ENCODE measurements at regions not wholly inside any gene's neighbourhood (a gene's known extent, or its start where the extent isn't known, plus 50 kb on each side); places are given as distances from the start of the nearest gene placed in this dataset.

DNA sequence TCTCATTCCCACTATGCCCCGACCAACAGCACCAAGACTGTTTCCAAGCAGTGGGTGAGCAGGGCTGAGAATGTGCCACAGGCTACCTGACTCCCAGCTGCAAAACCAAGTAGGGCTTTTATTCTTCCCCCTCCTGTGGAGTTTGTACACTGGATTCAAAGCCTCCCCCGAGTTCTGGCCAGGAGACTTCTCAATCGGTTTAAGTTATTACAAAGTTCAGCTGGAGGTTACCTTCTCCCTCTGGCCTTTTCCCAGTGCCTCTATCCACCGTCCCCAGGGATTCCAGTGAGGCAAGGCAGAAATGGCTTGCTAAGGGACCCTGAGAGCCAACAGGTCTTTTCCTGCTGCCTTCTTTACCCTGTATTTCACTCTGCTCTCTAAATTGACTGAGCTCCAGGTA lies 217.0 kb downstream of the ADGRG6 start:
- TF ChIP-seq KDM5A (IDR thresholded peaks at IDR 0.05) (no peak), POLR2A (IDR thresholded peaks at IDR 0.05; ENCODE audit: low read length) (no peak), CBX8 (IDR thresholded peaks at IDR 0.05) (no peak), ZC3H11A (IDR thresholded peaks at IDR 0.05) (no peak), BHLHE40 (IDR thresholded peaks at IDR 0.05; ENCODE audit: low read depth, low read length) (no peak), CHD4 (IDR thresholded peaks at IDR 0.05; ENCODE audit: borderline replicate concordance) (no peak), JUNB (IDR thresholded peaks at IDR 0.05) (no peak), ESRRA (IDR thresholded peaks at IDR 0.05; ENCODE audit: borderline replicate concordance, low read length) (no peak), MAFK (IDR thresholded peaks at IDR 0.05; ENCODE audit: partially characterized antibody) (no peak)
- TF ChIP-seq, protein P1, sequence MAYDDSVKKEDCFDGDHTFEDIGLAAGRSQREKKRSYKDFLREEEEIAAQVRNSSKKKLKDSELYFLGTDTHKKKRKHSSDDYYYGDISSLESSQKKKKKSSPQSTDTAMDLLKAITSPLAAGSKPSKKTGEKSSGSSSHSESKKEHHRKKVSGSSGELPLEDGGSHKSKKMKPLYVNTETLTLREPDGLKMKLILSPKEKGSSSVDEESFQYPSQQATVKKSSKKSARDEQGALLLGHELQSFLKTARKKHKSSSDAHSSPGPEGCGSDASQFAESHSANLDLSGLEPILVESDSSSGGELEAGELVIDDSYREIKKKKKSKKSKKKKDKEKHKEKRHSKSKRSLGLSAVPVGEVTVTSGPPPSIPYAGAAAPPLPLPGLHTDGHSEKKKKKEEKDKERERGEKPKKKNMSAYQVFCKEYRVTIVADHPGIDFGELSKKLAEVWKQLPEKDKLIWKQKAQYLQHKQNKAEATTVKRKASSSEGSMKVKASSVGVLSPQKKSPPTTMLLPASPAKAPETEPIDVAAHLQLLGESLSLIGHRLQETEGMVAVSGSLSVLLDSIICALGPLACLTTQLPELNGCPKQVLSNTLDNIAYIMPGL (CRISPR knock-in tag; IDR thresholded peaks at IDR 0.05; ENCODE audit: borderline replicate concordance) = no peak
- TF ChIP-seq, protein P2, sequence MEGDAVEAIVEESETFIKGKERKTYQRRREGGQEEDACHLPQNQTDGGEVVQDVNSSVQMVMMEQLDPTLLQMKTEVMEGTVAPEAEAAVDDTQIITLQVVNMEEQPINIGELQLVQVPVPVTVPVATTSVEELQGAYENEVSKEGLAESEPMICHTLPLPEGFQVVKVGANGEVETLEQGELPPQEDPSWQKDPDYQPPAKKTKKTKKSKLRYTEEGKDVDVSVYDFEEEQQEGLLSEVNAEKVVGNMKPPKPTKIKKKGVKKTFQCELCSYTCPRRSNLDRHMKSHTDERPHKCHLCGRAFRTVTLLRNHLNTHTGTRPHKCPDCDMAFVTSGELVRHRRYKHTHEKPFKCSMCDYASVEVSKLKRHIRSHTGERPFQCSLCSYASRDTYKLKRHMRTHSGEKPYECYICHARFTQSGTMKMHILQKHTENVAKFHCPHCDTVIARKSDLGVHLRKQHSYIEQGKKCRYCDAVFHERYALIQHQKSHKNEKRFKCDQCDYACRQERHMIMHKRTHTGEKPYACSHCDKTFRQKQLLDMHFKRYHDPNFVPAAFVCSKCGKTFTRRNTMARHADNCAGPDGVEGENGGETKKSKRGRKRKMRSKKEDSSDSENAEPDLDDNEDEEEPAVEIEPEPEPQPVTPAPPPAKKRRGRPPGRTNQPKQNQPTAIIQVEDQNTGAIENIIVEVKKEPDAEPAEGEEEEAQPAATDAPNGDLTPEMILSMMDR (IDR thresholded peaks at IDR 0.05) = no peak
